Heart right ventricle (tissue), 16 donors: ENCODE measurements at regions not wholly inside any gene's neighbourhood (a gene's known extent, or its start where the extent isn't known, plus 50 kb on each side); places are given as distances from the start of the nearest gene placed in this dataset.

Experiments used
- ATAC-seq, 8 donors: fragments of 200-7000 bp; cut with Tn5 transposase; one replicate each; pipeline ENCODE4 v1.9.1; 2020; ENCODE audit warnings: mild to moderate bottlenecking in 8 of 8, moderate library complexity in 8 of 8, moderate number of reproducible peaks in 1 of 8
- DNase-seq, 2 donors: peaks; one replicate each; pipeline ENCODE4 v3.0.0-alpha.2; 2020
- H3K27ac ChIP-seq, 10 donors: fragments of 200-600 bp; sonication (generic) in 2 of 10; one replicate each; pipeline versions ENCODE4 v1.5.0 to v1.8.0; 2020 to 2022; ENCODE audit warnings: mild to moderate bottlenecking in 3 of 10
- H3K27me3 ChIP-seq, 7 donors: fragments of 200-600 bp; one replicate each; pipeline ENCODE4 v1.8.0; 2021 to 2022; ENCODE audit warnings: mild to moderate bottlenecking in 2 of 7
- H3K36me3 ChIP-seq, 9 donors: fragments of 200-600 bp; sonication (generic) in 1 of 9; one replicate each; pipeline versions ENCODE4 v1.5.0 to v1.8.0; 2020 to 2022; ENCODE audit warnings: mild to moderate bottlenecking in 2 of 9
- H3K4me1 ChIP-seq, 9 donors: fragments of 200-600 bp; sonication (generic) in 1 of 9; one replicate each; pipeline versions ENCODE4 v1.5.0 to v1.8.0; 2020 to 2022; ENCODE audit warnings: mild to moderate bottlenecking in 4 of 9
- H3K4me3 ChIP-seq, 10 donors: fragments of 200-600 bp; sonication (generic) in 2 of 10; one replicate each; pipeline versions ENCODE4 v1.5.0 to v1.8.0; 2020 to 2022; ENCODE audit warnings: mild to moderate bottlenecking in 7 of 10, moderate library complexity in 2 of 10
- H3K9me3 ChIP-seq, 11 donors: fragments of 200-600 bp in 10 of 11; sonication (generic) in 2 of 11; one replicate each; pipeline versions ENCODE4 v1.5.0 to v1.8.0; 2013 to 2022; ENCODE audit warnings: mild to moderate bottlenecking in 2 of 11, control low read depth in 1 of 11, moderate library complexity in 1 of 11
- CTCF ChIP-seq, 9 donors: fragments of 200-600 bp; sonication (generic) in 2 of 9; IDR thresholded peaks; one replicate each; pipeline versions ENCODE4 v1.5.0 to v1.8.0; 2021 to 2022; ENCODE audit warnings: antibody characterized with exemption in 9 of 9, mild to moderate bottlenecking in 5 of 9, moderate library complexity in 1 of 9
- WGBS, 2 donors: extraction: QIAGEN DNeasy Blood & Tissue Kit; methylation state at CpG; one replicate each; pipeline ENCODE4 v1.1.7; 2013; ENCODE audit warnings: inconsistent platforms in 1 of 2; 5-methylcytosine and 5-hydroxymethylcytosine counted together
- intact Hi-C, 10 donors: fragments of 100-400 bp; cut with DNase I; formaldehyde crosslinking; loops; one replicate each; pipeline versions ENCODE4 v1.11.1 to v1.14.2; 2022
- donor health status: Arrhythmogenic right ventricular cardiomyopathy.
- donor health status: ischemic (EF 13 %, LVEDD 7.1; RV severe dilation, severe dysfunction).
- donor health status: healthy with polysubstance abuse.
- donor health status: DM: no; HTN: yes; CAD: no.
- donor health status: DM: no; HTN: no; CAD: no.
- donor health status: ischemic (EF 25% LVEDD 6.9; RV normal size, moderate dysfunction).
- donor health status: ischemic (EF 25% LVEDD 5.7; RV mildly dilated, moderate dysfunction).
- donor health status: healthy.
- donor health status: DM: yes; HTN: yes; CAD: no.
- donor health status: Ischemic cardiomyopathy.
- donor health status: ischemic (EF 35%, LVEDD 5.7; RV mildly dilated, moderate dysfunction).
- donor health status: nonischemic (EF 11% LVEDD 7.7; RV severe dilation, severe dysfunction).
- donor health status: DM: yes; HTN: yes; CAD: no.
- donor health status: PGD.
- donor health status: ischemic (EF 29% LVEDD 5.4; RV normal size, mild dysfunction).
- donor health status: nonischemic (EF 23%, LVEDD 6.1; RV moderate dilation, normal function).

- peak overlapping the region in 2 of 10 donors; percentile 1 to 3 for H3K4me3 ChIP-seq
- H3K27me3 ChIP-seq, result peaks cover 0 to 48% (median 0%) of the 10 kb centered on the region in 7 donors
- no peak for DNase-seq
- no peak for ATAC-seq
- 67 to 69% methylated on average over 12 of the region's 12 CpGs for whole genome bisulfite sequencing, 2 donors
- no peaks in the 10 kb centered on the region for H3K36me3 ChIP-seq
- no peaks in the 10 kb centered on the region for H3K9me3 ChIP-seq
- intact Hi-C loops, result loop anchor here in 6 of 10 donors (5.0 to 10.0 kb wide), 5 partner anchors 83 to 663 kb away; no protein-coding TSS in a partner anchor
- H3K4me1 ChIP-seq, result peaks cover 0 to 43% (median 27%) of the 10 kb centered on the region in 9 donors
- TF ChIP-seq CTCF (IDR thresholded peaks at IDR 0.05), result no peak
- peak overlapping the region; percentile 7 to 99 (median 75) for H3K27ac ChIP-seq
These were observed 139.6 kb upstream of the CTAGE1 start for GRCh38 chr18:22557168-22557941.

GRCh38 chr18:22558945-22559385, 141.2 kb upstream of the CTAGE1 start:
- Histone ChIP-seq H3K36me3 (no peaks in the 10 kb centered on the region), H3K27me3 (peaks cover 0 to 54% (median 0%) of the 10 kb centered on the region in 7 donors), H3K9me3 (no peaks in the 10 kb centered on the region), H3K27ac (peak overlapping the region; percentile 87 to 99 (median 96)), H3K4me1 (peaks cover 0 to 47% (median 28%) of the 10 kb centered on the region in 9 donors), H3K4me3 (peak overlapping the region; percentile 40 to 74 (median 58))
- TF ChIP-seq CTCF (IDR thresholded peaks at IDR 0.05), result no peak
- whole genome bisulfite sequencing, 2 donors, result 1% methylated on average over 28 of the region's 28 CpGs
- DNase-seq, result peak; percentile 73 to 78
- intact Hi-C loops, result loop anchor here in 7 of 10 donors (1.0 to 10.0 kb wide), 10 partner anchors 84 to 664 kb away; partner anchors contain the start of gene GATA6 (in 2 of the 7)
- ATAC-seq, result peak; percentile 42 to 68 (median 64)

GRCh38 chr18:22559414-22560274, 141.9 kb upstream of the CTAGE1 start:
- ATAC-seq, result peak; percentile 79 to 91 (median 84)
- peak overlapping the region; percentile 40 to 74 (median 58) for H3K4me3 ChIP-seq
- H3K4me1 ChIP-seq, result peaks cover 0 to 47% (median 28%) of the 10 kb centered on the region in 9 donors
- TF ChIP-seq CTCF (IDR thresholded peaks at IDR 0.05), result peak; percentile 6 to 54 (median 22)
- H3K36me3 ChIP-seq, result no peaks in the 10 kb centered on the region
- H3K27ac ChIP-seq, result peak overlapping the region; percentile 87 to 99 (median 96)
- intact Hi-C loops, result loop anchor here (1.0 to 10.0 kb wide), 28 partner anchors 45 to 665 kb away; partner anchors contain the start of gene GATA6 (in 5 of the 10)
- H3K27me3 ChIP-seq, result peaks cover 0 to 54% (median 0%) of the 10 kb centered on the region in 7 donors
- DNase-seq, result peak; percentile 74 to 79
- 1% methylated on average over 63 of the region's 63 CpGs for WGBS, 2 donors
- H3K9me3 ChIP-seq, result no peaks in the 10 kb centered on the region

GRCh38 chr18:22560275-22560610, 142.5 kb upstream of the CTAGE1 start:
- peak overlapping the region; percentile 87 to 99 (median 96) for H3K27ac ChIP-seq
- ATAC-seq, result no peak
- peaks cover 0 to 54% (median 0%) of the 10 kb centered on the region in 7 donors for H3K27me3 ChIP-seq
- peak overlapping the region in 9 of 10 donors; percentile 43 to 74 (median 59) for H3K4me3 ChIP-seq
- H3K4me1 ChIP-seq, result peaks cover 0 to 47% (median 28%) of the 10 kb centered on the region in 9 donors
- no peak for DNase-seq
- no peaks in the 10 kb centered on the region for H3K36me3 ChIP-seq
- no peaks in the 10 kb centered on the region for H3K9me3 ChIP-seq
- intact Hi-C loops, result loop anchor here (2.0 to 10.0 kb wide), 20 partner anchors 45 to 663 kb away; partner anchors contain the start of gene GATA6 (in 3 of the 10)
- no peak for TF ChIP-seq CTCF (IDR thresholded peaks at IDR 0.05)
- 22 to 24% methylated on average over 8 of the region's 8 CpGs for WGBS, 2 donors
